ENCODE measurements at regions not wholly inside any gene's neighbourhood (a gene's known extent, or its start where the extent isn't known, plus 50 kb on each side); places are given as distances from the start of the nearest gene placed in this dataset.

- no peak for TF ChIP-seq CTCF (IDR thresholded peaks at IDR 0.05; ENCODE audit: insufficient read depth, missing control alignments)
- no peak for DNase-seq (ENCODE audit: insufficient read length, low spot score)
- no peak for FAIRE-seq
Observed at GRCh38 chr1:207971331-207972219, 60.6 kb upstream of the CD34 start.

- FAIRE-seq = no peak
- no peak for TF ChIP-seq CTCF (IDR thresholded peaks at IDR 0.05; ENCODE audit: insufficient read depth, missing control alignments)
- DNase-seq (ENCODE audit: insufficient read length, low spot score) = no peak
Observed at GRCh38 chr1:207970329-207971233, 59.7 kb upstream of the CD34 start.

GRCh38 chr1:207969528-207969927 lies 58.6 kb upstream of the CD34 start:
- no peak for TF ChIP-seq CTCF (IDR thresholded peaks at IDR 0.05; ENCODE audit: insufficient read depth, missing control alignments)
- no peak for DNase-seq (ENCODE audit: insufficient read length, low spot score)
- no peak for FAIRE-seq

- no peak for FAIRE-seq
- no peak for DNase-seq (ENCODE audit: insufficient read length, low spot score)
- TF ChIP-seq CTCF (IDR thresholded peaks at IDR 0.05; ENCODE audit: insufficient read depth, missing control alignments) = no peak
Observed at GRCh38 chr1:207968521-207969009, 57.6 kb upstream of the CD34 start.

- FAIRE-seq (no peak), DNase-seq (ENCODE audit: insufficient read length, low spot score) (no peak)
- TF ChIP-seq CTCF (IDR thresholded peaks at IDR 0.05; ENCODE audit: insufficient read depth, missing control alignments) = no peak
Observed at GRCh38 chr1:207967703-207968102, 56.8 kb upstream of the CD34 start.

- no peak for TF ChIP-seq CTCF (IDR thresholded peaks at IDR 0.05; ENCODE audit: insufficient read depth, missing control alignments)
- no peak for FAIRE-seq
- DNase-seq (ENCODE audit: insufficient read length, low spot score) = no peak
Observed at GRCh38 chr1:207966521-207966920, 55.6 kb upstream of the CD34 start.

All from D721Med (cell line).